ENCODE measurements at regions not wholly inside any gene's neighbourhood (a gene's known extent, or its start where the extent isn't known, plus 50 kb on each side); places are given as distances from the start of the nearest gene placed in this dataset.
"Not testable (repeated sequence)": the region's sequence is repeated elsewhere in the genome, so short reads cannot be mapped to it uniquely, and the experiment has no call there.

GRCh38 chr12:78568321-78569020, 296.1 kb upstream of the SYT1 start:
- Histone ChIP-seq H3K4me2 (no peak overlapping the region), H3K9me3 (ENCODE audit: low read depth) (no peaks in the 10 kb centered on the region), H3K4me1 (ENCODE audit: insufficient read depth) (no peaks in the 10 kb centered on the region), H4K20me1 (ENCODE audit: insufficient read depth, poor library complexity, severe bottlenecking) (no peaks in the 10 kb centered on the region), H3K4me3 (no peak overlapping the region), H2AFZ (no peak overlapping the region), H3K79me2 (no peaks in the 10 kb centered on the region), H3K36me3 (replicated peaks; ENCODE audit: insufficient read depth, low read depth) (no peaks in the 10 kb centered on the region), H3K9me2 (replicated peaks; ENCODE audit: insufficient read depth) (no peaks in the 10 kb centered on the region), H3K27me3 (no peaks in the 10 kb centered on the region), H3K27ac (no peak overlapping the region)
- no peak for DNase-seq (ENCODE audit: low spot score)
- TF ChIP-seq EZH2phosphoT487 (IDR thresholded peaks at IDR 0.05; ENCODE audit: low read depth, severe bottlenecking, unreplicated experiment), result no peak
- no peak for TF ChIP-seq CTCF (IDR thresholded peaks at IDR 0.05; ENCODE audit: poor library complexity)
- TF ChIP-seq EZH2 (IDR thresholded peaks at IDR 0.05; ENCODE audit: borderline replicate concordance), result no peak
- 50% methylated on average over 2 of the region's 2 CpGs for WGBS (ENCODE audit: low lambda C conversion rate, missing lambda C conversion rate)

GRCh38 chr12:78571953-78572352, 292.6 kb upstream of the SYT1 start:
- H3K9me2 ChIP-seq (replicated peaks; ENCODE audit: insufficient read depth), result no peaks in the 10 kb centered on the region
- no peaks in the 10 kb centered on the region for H3K36me3 ChIP-seq (replicated peaks; ENCODE audit: insufficient read depth, low read depth)
- H4K20me1 ChIP-seq (ENCODE audit: insufficient read depth, poor library complexity, severe bottlenecking), result no peaks in the 10 kb centered on the region
- H2AFZ ChIP-seq, result no peak overlapping the region
- WGBS (ENCODE audit: low lambda C conversion rate, missing lambda C conversion rate), result 73% methylated on average over 5 of the region's 5 CpGs
- H3K4me1 ChIP-seq (ENCODE audit: insufficient read depth), result no peaks in the 10 kb centered on the region
- H3K4me2 ChIP-seq, result no peak overlapping the region
- H3K27me3 ChIP-seq, result no peaks in the 10 kb centered on the region
- no peak for TF ChIP-seq EZH2phosphoT487 (IDR thresholded peaks at IDR 0.05; ENCODE audit: low read depth, severe bottlenecking, unreplicated experiment)
- no peak for TF ChIP-seq EZH2 (IDR thresholded peaks at IDR 0.05; ENCODE audit: borderline replicate concordance)
- TF ChIP-seq CTCF (IDR thresholded peaks at IDR 0.05; ENCODE audit: poor library complexity), result no peak
- no peak overlapping the region for H3K4me3 ChIP-seq
- H3K79me2 ChIP-seq, result no peaks in the 10 kb centered on the region
- no peaks in the 10 kb centered on the region for H3K9me3 ChIP-seq (ENCODE audit: low read depth)
- H3K27ac ChIP-seq, result no peak overlapping the region
- no peak for DNase-seq (ENCODE audit: low spot score)

GRCh38 chr12:78575208-78575607, 289.4 kb upstream of the SYT1 start:
- DNase-seq (ENCODE audit: low spot score); H3K27me3 ChIP-seq; H3K79me2 ChIP-seq; H3K27ac ChIP-seq; H3K4me1 ChIP-seq (ENCODE audit: insufficient read depth); H2AFZ ChIP-seq; H4K20me1 ChIP-seq (ENCODE audit: insufficient read depth, poor library complexity, severe bottlenecking); H3K4me3 ChIP-seq; H3K36me3 ChIP-seq (replicated peaks; ENCODE audit: insufficient read depth, low read depth); H3K9me2 ChIP-seq (replicated peaks; ENCODE audit: insufficient read depth); H3K4me2 ChIP-seq; H3K9me3 ChIP-seq (ENCODE audit: low read depth): not testable (repeated sequence)
- 92% methylated on average over 6 of the region's 6 CpGs for WGBS (ENCODE audit: low lambda C conversion rate, missing lambda C conversion rate)

- Histone ChIP-seq H3K4me2 (no peak overlapping the region), H3K4me3 (no peak overlapping the region), H3K27me3 (no peaks in the 10 kb centered on the region), H3K36me3 (replicated peaks; ENCODE audit: insufficient read depth, low read depth) (no peaks in the 10 kb centered on the region), H3K79me2 (no peaks in the 10 kb centered on the region), H3K9me2 (replicated peaks; ENCODE audit: insufficient read depth) (no peaks in the 10 kb centered on the region), H3K4me1 (ENCODE audit: insufficient read depth) (no peaks in the 10 kb centered on the region), H4K20me1 (ENCODE audit: insufficient read depth, poor library complexity, severe bottlenecking) (no peaks in the 10 kb centered on the region), H3K9me3 (ENCODE audit: low read depth) (no peaks in the 10 kb centered on the region), H2AFZ (no peak overlapping the region), H3K27ac (no peak overlapping the region)
- 84% methylated on average over 1 of the region's 1 CpG for WGBS (ENCODE audit: low lambda C conversion rate, missing lambda C conversion rate)
- TF ChIP-seq CTCF (IDR thresholded peaks at IDR 0.05; ENCODE audit: poor library complexity) (no peak), EZH2phosphoT487 (IDR thresholded peaks at IDR 0.05; ENCODE audit: low read depth, severe bottlenecking, unreplicated experiment) (no peak), EZH2 (IDR thresholded peaks at IDR 0.05; ENCODE audit: borderline replicate concordance) (no peak)
- DNase-seq (ENCODE audit: low spot score), result no peak
Observed at GRCh38 chr12:78579846-78580245, 284.7 kb upstream of the SYT1 start.

Measured in hepatocyte (in vitro differentiated cells).